Bronchial epithelial cell (primary cell): ENCODE measurements at regions not wholly inside any gene's neighbourhood (a gene's known extent, or its start where the extent isn't known, plus 50 kb on each side); places are given as distances from the start of the nearest gene placed in this dataset.

Source experiments
- DNase-seq: peaks from one replicate; pipeline ENCODE4 v3.0.0-alpha.2; 2010; ENCODE audit warnings: low read depth
- FAIRE-seq: peaks from 2 replicates; lab custom pipeline; 2011; peaks lifted over from hg19 to GRCh38; lab: Jason Lieb, UNC
- H3K27me3 ChIP-seq: 2 replicates; pipeline ENCODE4 v1.5.1; 2011; ENCODE audit warnings: low read length; ENCODE audit not compliant: control insufficient read depth, insufficient read depth
- H3K36me3 ChIP-seq: 2 replicates; pipeline ENCODE4 v1.5.1; 2011; ENCODE audit warnings: low read length; ENCODE audit not compliant: control insufficient read depth, insufficient read depth
- H3K4me3 ChIP-seq: 2 replicates; pipeline ENCODE4 v1.5.1; 2011; ENCODE audit warnings: mild to moderate bottlenecking, low read depth, low read length, control low read depth
- CTCF ChIP-seq: IDR thresholded peaks from 2 replicates; pipeline ENCODE4 v1.5.1; 2011; ENCODE audit warnings: mild to moderate bottlenecking, moderate library complexity, low read length, control low read depth, inconsistent platforms; ENCODE audit not compliant: insufficient read depth, severe bottlenecking

- no peaks in the 10 kb centered on the region for H3K27me3 ChIP-seq
- no peak for TF ChIP-seq CTCF
These were observed 258.6 kb upstream of the ARSJ start for GRCh38 chr4:114237997-114238396.

GRCh38 chr4:114249561-114249960, 270.1 kb upstream of the ARSJ start:
- H3K4me3 ChIP-seq: no peak overlapping the region
- no peaks in the 10 kb centered on the region for H3K27me3 ChIP-seq
- no peaks in the 10 kb centered on the region for H3K36me3 ChIP-seq
- TF ChIP-seq CTCF: no peak
- no peak for FAIRE-seq
- no peak for DNase-seq

More at GRCh38 chr4:114237997-114238396, 258.6 kb upstream of the ARSJ start:
- DNase-seq (no peak), FAIRE-seq (no peak)
- Histone ChIP-seq H3K36me3 (no peaks in the 10 kb centered on the region), H3K4me3 (no peak overlapping the region)

- FAIRE-seq (no peak), DNase-seq (peak; percentile 52)
- Histone ChIP-seq H3K4me3 (no peak overlapping the region), H3K36me3 (no peaks in the 10 kb centered on the region), H3K27me3 (no peaks in the 10 kb centered on the region)
- no peak for TF ChIP-seq CTCF
These were observed 270.5 kb upstream of the ARSJ start for GRCh38 chr4:114249976-114250375.

GRCh38 chr4:114250439-114250891, 271.0 kb upstream of the ARSJ start:
- H3K27me3 ChIP-seq: no peaks in the 10 kb centered on the region
- DNase-seq (no peak), FAIRE-seq (no peak)

GRCh38 chr4:114251020-114251419, 271.6 kb upstream of the ARSJ start:
- no peak overlapping the region for H3K4me3 ChIP-seq
- no peak for TF ChIP-seq CTCF
- FAIRE-seq: no peak
- DNase-seq: peak; percentile 51
- no peaks in the 10 kb centered on the region for H3K27me3 ChIP-seq
- no peaks in the 10 kb centered on the region for H3K36me3 ChIP-seq

More at GRCh38 chr4:114250439-114250891, 271.0 kb upstream of the ARSJ start:
- no peak overlapping the region for H3K4me3 ChIP-seq
- no peak for TF ChIP-seq CTCF
- H3K36me3 ChIP-seq: no peaks in the 10 kb centered on the region

GRCh38 chr4:114252499-114252898, 273.1 kb upstream of the ARSJ start:
- H3K36me3 ChIP-seq: no peaks in the 10 kb centered on the region
- no peak for TF ChIP-seq CTCF
- DNase-seq: no peak
- no peaks in the 10 kb centered on the region for H3K27me3 ChIP-seq
- H3K4me3 ChIP-seq: no peak overlapping the region
- no peak for FAIRE-seq
